Psoas muscle (tissue), 7 donors: ENCODE measurements at regions not wholly inside any gene's neighbourhood (a gene's known extent, or its start where the extent isn't known, plus 50 kb on each side); places are given as distances from the start of the nearest gene placed in this dataset.

ENCODE experiments used
- ATAC-seq, 4 donors: fragments of 200-7000 bp; cut with Tn5 transposase; one replicate each; pipeline ENCODE4 v1.9.1; 2020; ENCODE audit warnings: moderate library complexity in 3 of 4, mild to moderate bottlenecking in 2 of 4
- DNase-seq, 2 donors: peaks; one replicate each; pipeline ENCODE4 v3.0.0-alpha.2; 2020
- H3K27ac ChIP-seq: fragments of 200-600 bp; one replicate; pipeline ENCODE4 v1.8.0; 2022
- H3K27me3 ChIP-seq, 3 donors: fragments of 200-600 bp in 1 of 3; one replicate each; pipeline versions ENCODE4 v1.6.1 to v1.8.0; 2013 to 2022; ENCODE audit warnings: low read length in 2 of 3, mild to moderate bottlenecking in 2 of 3, moderate library complexity in 1 of 3; ENCODE audit not compliant: insufficient read depth in 3 of 3
- H3K36me3 ChIP-seq, 2 donors: fragments of 200-600 bp in 1 of 2; one replicate each; pipeline versions ENCODE4 v1.6.1 to v1.8.0; 2013 to 2022; ENCODE audit warnings: low read depth in 1 of 2, mild to moderate bottlenecking in 1 of 2, moderate library complexity in 1 of 2; ENCODE audit not compliant: insufficient read depth in 1 of 2
- H3K4me1 ChIP-seq: fragments of 200-600 bp; one replicate; pipeline ENCODE4 v1.8.0; 2022
- H3K4me3 ChIP-seq: fragments of 200-600 bp; one replicate; pipeline ENCODE4 v1.8.0; 2022; ENCODE audit warnings: mild to moderate bottlenecking
- H3K9me3 ChIP-seq: fragments of 200-600 bp; one replicate; pipeline ENCODE4 v1.8.0; 2022
- CTCF ChIP-seq: fragments of 200-600 bp; IDR thresholded peaks from one replicate; pipeline ENCODE4 v1.8.0; 2022; ENCODE audit warnings: antibody characterized with exemption
- WGBS, 3 donors: extraction: QIAGEN DNeasy Blood & Tissue Kit; methylation state at CpG; one replicate each; pipeline versions ENCODE4 v1.1.6 to v1.1.7; 2013; 5-methylcytosine and 5-hydroxymethylcytosine counted together
- intact Hi-C, 2 donors: fragments of 100-400 bp; cut with DNase I; formaldehyde crosslinking; loops; one replicate each; pipeline versions ENCODE4 v1.11.0 to v1.14.2; 2022
- donor health status: healthy with polysubstance abuse.
- donor health status: DM: no; HTN: no; CAD: no; lungs with moderate emphysema.
- donor health status: Bipolar disorder and iron deficiency.
- donor health status: healthy.
- donor health status: DM: yes; HTN: yes; CAD: no.
- donor health status: DM: no; HTN: no; CAD: no.
- donor health status: DM: yes; HTN: yes; CAD: no.

GRCh38 chr5:129384193-129384592 lies 75.9 kb upstream of the ADAMTS19 start:
- Histone ChIP-seq H3K27me3 (no peaks in the 10 kb centered on the region), H3K36me3 (no peaks in the 10 kb centered on the region), H3K9me3 (no peaks in the 10 kb centered on the region), H3K4me1 (no peaks in the 10 kb centered on the region), H3K27ac (no peak overlapping the region), H3K4me3 (no peak overlapping the region)
- DNase-seq (no peak), ATAC-seq (no peak)
- intact Hi-C loops = no loop called here
- WGBS, 3 donors = 73 to 85% (median 83%) methylated on average over 4 of the region's 4 CpGs
- no peak for TF ChIP-seq CTCF

GRCh38 chr5:129384736-129385135 lies 75.4 kb upstream of the ADAMTS19 start:
- Histone ChIP-seq H3K4me3 (no peak overlapping the region), H3K27ac (no peak overlapping the region), H3K9me3 (no peaks in the 10 kb centered on the region), H3K36me3 (no peaks in the 10 kb centered on the region), H3K4me1 (no peaks in the 10 kb centered on the region), H3K27me3 (no peaks in the 10 kb centered on the region)
- no peak for ATAC-seq
- 87 to 95% (median 90%) methylated on average over 1 of the region's 1 CpG for whole genome bisulfite sequencing, 3 donors
- no peak for TF ChIP-seq CTCF
- intact Hi-C loops = no loop called here
- no peak for DNase-seq

- H3K4me3 ChIP-seq = no peak overlapping the region
- no peak for TF ChIP-seq CTCF
- ATAC-seq (no peak), DNase-seq (no peak)
- no peak overlapping the region for H3K27ac ChIP-seq
- no peaks in the 10 kb centered on the region for H3K4me1 ChIP-seq
- no peaks in the 10 kb centered on the region for H3K36me3 ChIP-seq
- intact Hi-C loops = no loop called here
- H3K9me3 ChIP-seq = no peaks in the 10 kb centered on the region
- H3K27me3 ChIP-seq = no peaks in the 10 kb centered on the region
- WGBS, 3 donors = 72 to 87% (median 85%) methylated on average over 2 of the region's 2 CpGs
Measured at GRCh38 chr5:129387944-129388343, 72.2 kb upstream of the ADAMTS19 start.

GRCh38 chr5:129392681-129393080 lies 67.4 kb upstream of the ADAMTS19 start:
- no peak for DNase-seq
- no peaks in the 10 kb centered on the region for H3K36me3 ChIP-seq
- TF ChIP-seq CTCF = no peak
- no peaks in the 10 kb centered on the region for H3K27me3 ChIP-seq
- ATAC-seq = no peak
- H3K4me1 ChIP-seq = no peaks in the 10 kb centered on the region
- WGBS, 3 donors = 44 to 47% (median 45%) methylated on average over 6 of the region's 6 CpGs
- no peaks in the 10 kb centered on the region for H3K9me3 ChIP-seq
- no peak overlapping the region for H3K27ac ChIP-seq
- intact Hi-C loops = loop anchor here in 1 of 2 donors (10.0 kb wide), 1 partner anchor 372 kb away; no protein-coding TSS in a partner anchor
- no peak overlapping the region for H3K4me3 ChIP-seq

- TF ChIP-seq CTCF = no peak
- ATAC-seq (no peak), DNase-seq (no peak)
- Histone ChIP-seq H3K36me3 (no peaks in the 10 kb centered on the region), H3K27ac (no peak overlapping the region), H3K4me3 (no peak overlapping the region), H3K27me3 (no peaks in the 10 kb centered on the region), H3K9me3 (no peaks in the 10 kb centered on the region), H3K4me1 (no peaks in the 10 kb centered on the region)
- WGBS, 3 donors = 96 to 98% (median 96%) methylated on average over 5 of the region's 5 CpGs
- intact Hi-C loops = loop anchor here in 1 of 2 donors (10.0 kb wide), 1 partner anchor 370 kb away; no protein-coding TSS in a partner anchor
Measured at GRCh38 chr5:129395247-129395646, 64.9 kb upstream of the ADAMTS19 start.
